GM12872 (cell line): ENCODE measurements at regions not wholly inside any gene's neighbourhood (a gene's known extent, or its start where the extent isn't known, plus 50 kb on each side); places are given as distances from the start of the nearest gene placed in this dataset.

Experiments used
- TF ChIP-seq, protein P1 (sequence below): IDR thresholded peaks from 3 replicates; pipeline ENCODE4 v1.5.1; 2011; ENCODE audit warnings: low read depth, mild to moderate bottlenecking, low read length, moderate library complexity; ENCODE audit not compliant: insufficient read depth

DNA sequence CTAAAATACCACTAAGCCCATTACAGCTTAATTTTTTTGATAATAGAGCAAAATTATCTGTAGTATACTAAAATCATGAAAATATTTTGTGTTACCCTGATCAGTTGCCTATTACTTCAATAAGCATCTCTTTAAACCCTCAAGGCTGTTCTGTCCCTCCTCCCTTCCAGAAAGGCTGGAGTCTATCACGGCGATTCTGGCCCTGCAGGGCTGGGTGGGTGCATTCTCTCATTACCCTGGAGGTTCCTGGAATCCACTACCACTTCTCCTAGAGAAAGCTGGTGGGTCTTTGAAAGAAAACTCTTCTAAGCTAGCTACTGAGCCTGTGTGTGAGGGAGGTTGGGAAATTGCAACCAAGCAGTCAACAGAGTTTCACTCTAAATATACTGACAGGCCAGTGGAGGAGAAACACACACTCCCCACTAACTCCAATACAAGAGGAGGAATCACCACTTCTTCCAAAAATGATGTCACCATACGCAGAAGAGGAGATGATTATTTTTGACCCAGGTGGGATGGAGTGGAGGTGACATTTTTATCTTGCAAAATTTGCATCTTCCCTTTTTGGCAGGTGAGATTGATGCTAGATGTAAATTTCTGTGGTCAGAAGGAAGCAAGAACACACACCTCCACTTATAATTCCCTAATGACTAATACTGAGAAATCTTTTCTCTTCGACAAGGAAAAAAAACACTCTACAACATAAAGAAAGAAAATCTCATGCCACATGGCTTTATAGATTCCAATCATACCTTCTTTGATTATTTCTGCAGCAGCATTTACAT is 182.3 kb upstream of the PHACTR1 start:
- TF ChIP-seq, protein P1, sequence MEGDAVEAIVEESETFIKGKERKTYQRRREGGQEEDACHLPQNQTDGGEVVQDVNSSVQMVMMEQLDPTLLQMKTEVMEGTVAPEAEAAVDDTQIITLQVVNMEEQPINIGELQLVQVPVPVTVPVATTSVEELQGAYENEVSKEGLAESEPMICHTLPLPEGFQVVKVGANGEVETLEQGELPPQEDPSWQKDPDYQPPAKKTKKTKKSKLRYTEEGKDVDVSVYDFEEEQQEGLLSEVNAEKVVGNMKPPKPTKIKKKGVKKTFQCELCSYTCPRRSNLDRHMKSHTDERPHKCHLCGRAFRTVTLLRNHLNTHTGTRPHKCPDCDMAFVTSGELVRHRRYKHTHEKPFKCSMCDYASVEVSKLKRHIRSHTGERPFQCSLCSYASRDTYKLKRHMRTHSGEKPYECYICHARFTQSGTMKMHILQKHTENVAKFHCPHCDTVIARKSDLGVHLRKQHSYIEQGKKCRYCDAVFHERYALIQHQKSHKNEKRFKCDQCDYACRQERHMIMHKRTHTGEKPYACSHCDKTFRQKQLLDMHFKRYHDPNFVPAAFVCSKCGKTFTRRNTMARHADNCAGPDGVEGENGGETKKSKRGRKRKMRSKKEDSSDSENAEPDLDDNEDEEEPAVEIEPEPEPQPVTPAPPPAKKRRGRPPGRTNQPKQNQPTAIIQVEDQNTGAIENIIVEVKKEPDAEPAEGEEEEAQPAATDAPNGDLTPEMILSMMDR = no peak

DNA sequence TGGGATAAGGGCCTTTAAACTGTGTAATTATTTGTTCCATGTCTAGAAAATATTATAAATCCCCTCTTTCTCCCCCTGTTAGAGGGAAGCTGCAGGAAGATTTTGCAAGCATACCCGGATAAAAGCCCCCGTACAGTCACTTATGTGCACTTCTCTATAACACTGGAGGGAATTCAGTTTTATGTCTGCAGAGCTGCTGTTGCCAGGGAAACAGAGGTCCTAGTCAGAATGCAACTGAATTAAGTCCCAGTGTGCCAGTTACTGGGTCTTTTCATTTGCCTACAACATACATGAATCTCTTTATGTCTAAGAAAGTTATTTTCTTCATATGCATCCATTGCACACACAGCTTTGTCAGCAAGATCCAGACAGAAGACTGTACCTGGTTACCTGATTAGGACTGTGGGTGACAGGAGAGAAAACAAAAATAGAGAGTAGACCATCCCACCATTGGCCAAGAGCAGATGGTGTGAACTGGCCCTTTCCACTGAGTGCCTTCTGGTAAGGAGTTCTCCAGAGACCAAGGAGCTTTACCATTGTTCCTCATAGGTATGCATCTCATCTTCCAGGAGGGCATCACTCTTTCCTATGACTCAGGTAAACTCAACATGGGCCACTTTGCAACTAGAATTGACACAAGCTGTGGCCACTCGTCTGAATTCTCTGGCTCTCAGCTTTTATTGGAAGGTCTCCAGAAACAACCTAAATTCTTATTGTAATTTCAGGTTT is 180.8 kb upstream of the PHACTR1 start:
- TF ChIP-seq, protein P1 = no peak

DNA sequence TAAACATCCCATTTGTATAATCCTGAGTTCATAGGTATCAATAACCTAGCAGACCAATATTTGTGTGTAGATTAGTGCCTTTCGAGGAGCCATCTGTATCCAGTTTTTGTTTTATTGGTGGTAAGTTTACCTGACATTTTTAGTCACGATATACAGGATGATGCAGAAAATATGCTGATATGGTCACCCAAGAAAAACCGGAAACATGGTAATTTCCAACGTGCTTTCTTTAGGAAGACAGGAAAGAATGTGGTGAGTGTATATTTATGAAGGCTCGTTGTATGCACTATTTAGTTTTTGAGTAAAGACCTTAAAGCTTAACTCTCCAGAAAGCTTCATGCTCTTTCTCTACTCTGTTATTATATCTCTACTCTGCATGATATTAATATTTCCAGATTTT is 180.2 kb upstream of the PHACTR1 start:
- TF ChIP-seq, protein P1 = no peak

DNA sequence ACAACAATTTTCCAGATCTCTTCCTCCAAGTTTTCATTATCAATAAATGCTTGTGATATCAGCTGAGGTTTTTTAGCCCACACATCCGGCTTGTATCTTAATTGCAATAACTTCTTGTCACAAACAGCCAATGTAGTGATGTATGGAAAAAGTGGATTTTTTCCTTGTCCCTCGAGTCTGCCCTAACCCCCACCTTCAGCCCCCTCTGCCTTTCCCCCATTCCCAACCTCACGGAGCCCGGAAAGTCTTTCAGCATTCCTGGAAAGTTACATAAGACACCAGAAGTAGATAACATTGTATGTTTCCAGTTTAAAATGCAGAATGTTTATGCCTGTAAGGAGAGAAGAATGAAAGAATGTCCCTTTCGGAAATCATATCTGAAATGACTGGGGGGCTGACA is 179.2 kb upstream of the PHACTR1 start:
- TF ChIP-seq, protein P1 = no peak

DNA sequence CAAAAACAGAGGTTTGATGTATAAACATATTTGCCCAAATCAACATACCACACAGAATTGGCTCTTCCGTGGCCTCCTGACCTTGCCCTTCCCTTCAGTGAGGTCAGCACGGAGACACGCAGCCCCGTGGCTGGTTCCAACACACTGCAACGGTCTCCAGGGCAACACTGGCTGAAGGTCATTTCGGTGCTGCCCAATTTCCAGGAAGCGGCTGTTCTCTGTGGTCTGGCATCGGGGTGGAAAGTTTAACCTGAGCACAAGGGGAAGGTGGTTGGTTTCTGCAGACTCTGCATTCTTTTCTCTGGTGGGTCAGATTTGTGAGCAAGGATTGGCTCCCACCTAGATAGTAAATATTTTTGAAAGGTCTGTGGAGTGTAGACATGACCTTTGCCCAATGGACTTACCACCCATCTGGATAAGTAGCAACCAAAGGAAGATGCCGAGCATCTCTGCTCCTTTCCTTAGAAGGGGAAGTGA is 177.6 kb upstream of the PHACTR1 start:
- TF ChIP-seq, protein P1 = no peak

DNA sequence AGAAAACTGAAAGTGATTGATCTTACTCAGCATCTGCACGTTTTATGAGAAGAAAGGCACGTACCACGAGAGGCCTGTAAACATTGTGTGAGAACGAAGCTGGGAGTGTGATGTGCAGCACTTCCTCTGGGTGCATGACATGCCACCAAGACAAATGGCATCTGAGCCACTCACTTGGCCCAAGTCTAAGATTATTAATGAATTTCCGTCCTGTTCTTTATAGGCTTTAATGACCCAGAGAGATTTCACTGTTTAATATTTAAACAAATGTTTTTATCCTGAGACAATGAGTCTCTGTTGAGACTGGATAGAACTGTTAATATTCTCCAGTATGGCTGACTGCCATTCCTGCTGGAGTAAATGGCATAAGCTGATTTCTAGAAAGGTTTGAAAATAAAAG is 172.6 kb upstream of the PHACTR1 start:
- TF ChIP-seq, protein P1 = no peak

DNA sequence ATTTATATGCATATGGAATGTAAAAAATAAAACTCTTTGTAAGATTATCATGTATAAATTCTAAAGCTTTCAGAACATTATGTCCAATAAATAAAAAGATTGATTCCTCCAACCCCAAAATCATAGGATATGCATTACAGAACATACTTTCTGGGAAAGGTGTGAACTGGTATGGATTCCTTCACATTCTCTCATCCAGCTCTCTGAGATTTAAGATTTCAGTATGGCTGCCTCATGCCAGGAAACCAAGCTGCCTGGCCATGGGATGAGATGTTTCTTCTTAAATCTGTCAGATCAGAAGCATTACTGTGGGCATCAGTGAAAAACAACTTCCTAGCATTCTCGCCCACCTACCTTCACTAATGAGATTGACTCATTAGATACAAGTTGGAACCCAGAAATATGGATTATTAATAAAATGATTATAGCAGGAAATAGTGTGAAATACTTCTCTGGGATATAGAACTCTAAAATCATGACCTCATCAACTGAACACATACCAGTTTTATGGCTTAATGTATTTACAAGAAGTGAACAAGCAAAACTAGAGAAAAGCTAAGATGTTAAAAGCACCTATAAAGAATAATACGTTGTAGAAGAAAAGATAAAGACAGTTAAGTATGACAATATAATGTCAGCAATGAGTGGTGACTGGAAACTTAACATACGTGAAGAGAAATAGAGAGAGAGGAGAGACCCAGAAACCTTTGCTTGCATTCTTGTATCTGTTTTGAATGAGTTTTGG is 171.6 kb upstream of the PHACTR1 start:
- TF ChIP-seq, protein P1 = no peak
